ENCODE measurements at regions not wholly inside any gene's neighbourhood (a gene's known extent, or its start where the extent isn't known, plus 50 kb on each side); places are given as distances from the start of the nearest gene placed in this dataset.

DNA sequence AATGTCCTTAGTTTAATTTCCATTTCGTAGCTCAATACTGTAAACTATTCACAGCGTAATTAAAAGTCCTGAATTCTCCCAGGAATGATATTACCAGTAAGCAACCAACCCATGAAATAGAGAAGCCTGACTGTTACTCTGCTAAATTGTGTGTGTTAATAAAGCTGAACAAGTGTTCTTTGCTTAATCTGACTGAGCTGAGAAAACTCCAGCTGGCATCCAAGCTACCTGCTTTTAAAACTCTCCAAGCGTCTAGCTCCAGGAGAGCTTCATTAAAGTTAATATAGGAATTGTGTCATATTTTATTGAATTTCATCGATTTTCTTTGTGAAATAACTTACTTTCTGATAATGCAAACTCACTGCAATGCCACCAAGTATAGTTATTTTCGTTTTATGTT lies 524.4 kb downstream of the SLC16A7 start:
- Mint-ChIP-seq H3K4me1 (no peaks in the 10 kb centered on the region), H3K27ac (no peak overlapping the region), H3K4me3 (no peak overlapping the region), H3K27me3 (ENCODE audit: low read depth in 3 of 3) (peaks cover 0 to 2% (median 0%) of the 10 kb centered on the region in 3 donors), H3K9me3 (peaks cover 0 to 14% (median 3%) of the 10 kb centered on the region in 7 donors), H3K36me3 (no peaks in the 10 kb centered on the region)
- TF ChIP-seq, protein P1, sequence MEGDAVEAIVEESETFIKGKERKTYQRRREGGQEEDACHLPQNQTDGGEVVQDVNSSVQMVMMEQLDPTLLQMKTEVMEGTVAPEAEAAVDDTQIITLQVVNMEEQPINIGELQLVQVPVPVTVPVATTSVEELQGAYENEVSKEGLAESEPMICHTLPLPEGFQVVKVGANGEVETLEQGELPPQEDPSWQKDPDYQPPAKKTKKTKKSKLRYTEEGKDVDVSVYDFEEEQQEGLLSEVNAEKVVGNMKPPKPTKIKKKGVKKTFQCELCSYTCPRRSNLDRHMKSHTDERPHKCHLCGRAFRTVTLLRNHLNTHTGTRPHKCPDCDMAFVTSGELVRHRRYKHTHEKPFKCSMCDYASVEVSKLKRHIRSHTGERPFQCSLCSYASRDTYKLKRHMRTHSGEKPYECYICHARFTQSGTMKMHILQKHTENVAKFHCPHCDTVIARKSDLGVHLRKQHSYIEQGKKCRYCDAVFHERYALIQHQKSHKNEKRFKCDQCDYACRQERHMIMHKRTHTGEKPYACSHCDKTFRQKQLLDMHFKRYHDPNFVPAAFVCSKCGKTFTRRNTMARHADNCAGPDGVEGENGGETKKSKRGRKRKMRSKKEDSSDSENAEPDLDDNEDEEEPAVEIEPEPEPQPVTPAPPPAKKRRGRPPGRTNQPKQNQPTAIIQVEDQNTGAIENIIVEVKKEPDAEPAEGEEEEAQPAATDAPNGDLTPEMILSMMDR (IDR thresholded peaks at IDR 0.05), result no peak
- H3K9me3 ChIP-seq (replicated peaks in 1 of 2; ENCODE audit: control insufficient read depth in 1 of 2, insufficient read depth in 1 of 2, low read length in 2 of 2), result peaks cover 2 to 5% of the 10 kb centered on the region in 2 donors
- WGBS (ENCODE audit: insufficient coverage), result no CpG with 5 or more reads among the region's 5 CpGs
- H4K20me1 ChIP-seq (ENCODE audit: insufficient read depth, low read length), result no peaks in the 10 kb centered on the region
- no peaks in the 10 kb centered on the region for H3K36me3 ChIP-seq (replicated peaks in 1 of 2; ENCODE audit: control insufficient read depth in 1 of 2, insufficient read depth in 2 of 2, low read length in 2 of 2)
- no peaks in the 10 kb centered on the region for H3K79me2 ChIP-seq (ENCODE audit: insufficient read depth, low read length)
- H2AFZ ChIP-seq (ENCODE audit: insufficient read depth, low read depth, low read length, poor library complexity, severe bottlenecking), result no peak overlapping the region
- intact Hi-C loops (cut with micrococcal nuclease), result no loop called here
- H3K4me2 ChIP-seq (replicated peaks; ENCODE audit: extremely low read depth, low read length, poor library complexity, severe bottlenecking), result no peak overlapping the region
- H3K4me1 ChIP-seq (ENCODE audit: control insufficient read depth in 1 of 2, insufficient read depth in 2 of 2, low read length in 2 of 2), result no peaks in the 10 kb centered on the region
- no peak overlapping the region for H3K9ac ChIP-seq (ENCODE audit: insufficient read depth, low read length, poor library complexity, severe bottlenecking)
- no peak overlapping the region for H3K27ac ChIP-seq (ENCODE audit: low read depth in 1 of 2, low read length in 2 of 2)
- DNase-seq, result no peak
- no peaks in the 10 kb centered on the region for H3K27me3 ChIP-seq (ENCODE audit: control insufficient read depth in 2 of 2, insufficient read depth in 2 of 2, low read length in 2 of 2)
- H3K4me3 ChIP-seq (replicated peaks in 1 of 3; ENCODE audit: low read depth in 2 of 3, low read length in 3 of 3), result no peak overlapping the region

DNA sequence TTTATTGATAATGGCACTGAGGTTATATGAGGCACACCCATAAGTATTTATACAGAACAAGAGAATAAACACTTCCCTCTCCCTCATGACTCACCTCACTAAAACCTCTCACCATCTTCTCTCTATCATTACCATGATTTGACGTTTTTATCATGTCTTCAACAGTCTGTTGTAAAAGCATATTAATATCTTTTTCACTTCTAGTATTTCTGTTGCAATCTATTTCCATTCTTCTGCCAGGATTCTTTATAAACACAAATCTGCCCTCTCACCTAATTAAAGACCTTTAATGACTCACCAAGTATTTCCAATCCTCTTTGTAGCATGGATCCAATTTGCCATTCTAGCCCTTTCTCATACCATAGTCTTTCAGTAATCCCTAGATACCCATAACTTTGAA lies 527.7 kb downstream of the SLC16A7 start:
- H3K27me3 Mint-ChIP-seq (ENCODE audit: low read depth in 3 of 3), result peaks cover 0 to 2% (median 0%) of the 10 kb centered on the region in 3 donors
- peaks cover 0 to 18% (median 7%) of the 10 kb centered on the region in 7 donors for H3K9me3 Mint-ChIP-seq
- H3K27me3 ChIP-seq (ENCODE audit: control insufficient read depth in 2 of 2, insufficient read depth in 2 of 2, low read length in 2 of 2), result no peaks in the 10 kb centered on the region
- H3K9ac ChIP-seq (ENCODE audit: insufficient read depth, low read length, poor library complexity, severe bottlenecking), result no peak overlapping the region
- peaks cover 0 to 6% of the 10 kb centered on the region in 2 donors for H3K9me3 ChIP-seq (replicated peaks in 1 of 2; ENCODE audit: control insufficient read depth in 1 of 2, insufficient read depth in 1 of 2, low read length in 2 of 2)
- TF ChIP-seq, protein P1 (IDR thresholded peaks at IDR 0.05), result no peak
- no peaks in the 10 kb centered on the region for H3K4me1 ChIP-seq (ENCODE audit: control insufficient read depth in 1 of 2, insufficient read depth in 2 of 2, low read length in 2 of 2)
- no peaks in the 10 kb centered on the region for H3K79me2 ChIP-seq (ENCODE audit: insufficient read depth, low read length)
- no peaks in the 10 kb centered on the region for H3K4me1 Mint-ChIP-seq
- H3K36me3 Mint-ChIP-seq, result no peaks in the 10 kb centered on the region
- H4K20me1 ChIP-seq (ENCODE audit: insufficient read depth, low read length), result no peaks in the 10 kb centered on the region
- no peak overlapping the region for H3K4me3 Mint-ChIP-seq
- WGBS (ENCODE audit: insufficient coverage), result 86% methylated on average over 1 of the region's 1 CpG
- no peaks in the 10 kb centered on the region for H3K36me3 ChIP-seq (replicated peaks in 1 of 2; ENCODE audit: control insufficient read depth in 1 of 2, insufficient read depth in 2 of 2, low read length in 2 of 2)
- DNase-seq, result no peak
- no peak overlapping the region for H3K27ac Mint-ChIP-seq
- intact Hi-C loops (cut with micrococcal nuclease), result no loop called here
- H3K27ac ChIP-seq (ENCODE audit: low read depth in 1 of 2, low read length in 2 of 2), result no peak overlapping the region
- H3K4me3 ChIP-seq (replicated peaks in 1 of 3; ENCODE audit: low read depth in 2 of 3, low read length in 3 of 3), result no peak overlapping the region
- H3K4me2 ChIP-seq (replicated peaks; ENCODE audit: extremely low read depth, low read length, poor library complexity, severe bottlenecking), result no peak overlapping the region
- H2AFZ ChIP-seq (ENCODE audit: insufficient read depth, low read depth, low read length, poor library complexity, severe bottlenecking), result no peak overlapping the region

Data from CD14-positive monocyte (primary cell).